A549 (cell line): ENCODE measurements at regions not wholly inside any gene's neighbourhood (a gene's known extent, or its start where the extent isn't known, plus 50 kb on each side); places are given as distances from the start of the nearest gene placed in this dataset.
"Not testable (repeated sequence)": the region's sequence is repeated elsewhere in the genome, so short reads cannot be mapped to it uniquely, and the experiment has no call there.

ENCODE experiments used
- ATAC-seq, 2 experiments: fragments of 200-7000 bp in 1 of 2; fragments of >200 bp in 1 of 2; cut with Nextera tagmentation in 1 of 2; cut with Tn5 transposase in 1 of 2; 3 replicates each; pipeline versions ENCODE4 v1.8.0 to v1.9.1; 2018 to 2020; ENCODE audit warnings: mild to moderate bottlenecking in 1 of 2, moderate library complexity in 1 of 2
- CTCF ChIA-PET: fragments of 300-600 bp; sonication (Branson Sonifier 250); formaldehyde crosslinking; extraction: SDS; loops from one replicate; lab custom pipeline; 2021; ENCODE audit warnings: antibody characterized with exemption, inconsistent platforms; lab: Yijun Ruan, JAX
- POLR2A ChIA-PET: fragments of 350-600 bp; formaldehyde crosslinking; extraction: SDS; loops from one replicate; lab custom pipeline; 2021; ENCODE audit warnings: antibody characterized with exemption, inconsistent platforms; lab: Yijun Ruan, JAX
- DNase-seq, 2 experiments: peaks; one replicate each; pipeline versions ENCODE4 v3.0.0 to v3.0.0-alpha.2; 2011 to 2016; ENCODE audit warnings: low read depth in 1 of 2, low spot score in 1 of 2
- FAIRE-seq: peaks from 2 replicates; lab custom pipeline; 2011; peaks lifted over from hg19 to GRCh38; lab: Jason Lieb, UNC
- H3K27ac ChIP-seq, 2 experiments: fragments of >200 bp; sonication (Bioruptor Twin); formaldehyde crosslinking; 3 replicates each; pipeline ENCODE4 v1.5.1; 2016 to 2017
- H3K4me1 ChIP-seq: fragments of >200 bp; sonication (Bioruptor Twin); formaldehyde crosslinking; 3 replicates; pipeline ENCODE4 v1.6.1; 2016
- H3K4me2 ChIP-seq: fragments of >200 bp; sonication (Bioruptor Twin); formaldehyde crosslinking; 3 replicates; pipeline ENCODE4 v1.6.1; 2016
- H3K4me3 ChIP-seq: fragments of >200 bp; sonication (Bioruptor Twin); formaldehyde crosslinking; 3 replicates; pipeline ENCODE4 v1.5.1; 2016
- H3K9me3 ChIP-seq: fragments of >200 bp; sonication (Bioruptor Twin); formaldehyde crosslinking; 3 replicates; pipeline ENCODE4 v1.6.1; 2016
- CHD4 ChIP-seq: fragments of 200-600 bp; sonication (generic); IDR thresholded peaks from 2 replicates; pipeline ENCODE4 v1.6.1; 2016; ENCODE audit warnings: antibody characterized with exemption, mild to moderate bottlenecking, borderline replicate concordance
- EHMT2 ChIP-seq: fragments of 200-600 bp; sonication (generic); IDR thresholded peaks from 2 replicates; pipeline ENCODE4 v1.6.1; 2016; ENCODE audit warnings: antibody characterized with exemption, low read depth, mild to moderate bottlenecking, moderate library complexity
- ESRRA ChIP-seq: fragments of 150-350 bp; IDR thresholded peaks from 2 replicates; pipeline ENCODE4 v1.6.1; 2014; ENCODE audit warnings: mild to moderate bottlenecking, low read length, borderline replicate concordance
- MYC ChIP-seq: IDR thresholded peaks from 2 replicates; pipeline ENCODE4 v1.6.1; 2012; ENCODE audit warnings: mild to moderate bottlenecking, inconsistent platforms, low read length, improper control_type of control experiment, borderline replicate concordance
- NPAS2 ChIP-seq: fragments of 250-450 bp; sonication (Bioruptor Pico); IDR thresholded peaks from 2 replicates; pipeline ENCODE4 v1.8.0; 2022; ENCODE audit warnings: mild to moderate bottlenecking, moderate library complexity, borderline replicate concordance
- NR3C1 ChIP-seq: fragments of >200 bp; sonication (Bioruptor Twin); formaldehyde crosslinking; IDR thresholded peaks from 3 replicates; pipeline ENCODE4 v1.6.1; 2017
- POLR2AphosphoS2 ChIP-seq: conservative IDR thresholded peaks from 2 replicates; pipeline ENCODE4 v1.6.1; 2012; ENCODE audit warnings: low read length, improper control_type of control experiment, inconsistent platforms
- RAD21 ChIP-seq, 2 experiments: fragments of >200 bp in 1 of 2; sonication (Bioruptor Twin) in 1 of 2; formaldehyde crosslinking in 1 of 2; IDR thresholded peaks in 1 of 2; conservative IDR thresholded peaks in 1 of 2; 2 replicates in 1 of 2; 3 replicates in 1 of 2; pipeline ENCODE4 v1.6.1; 2012 to 2018; ENCODE audit warnings: inconsistent platforms in 1 of 2
- RCOR1 ChIP-seq: fragments of 150-350 bp; IDR thresholded peaks from 2 replicates; pipeline ENCODE4 v1.6.1; 2014; ENCODE audit warnings: antibody characterized with exemption, low read length, low read depth
- RFX5 ChIP-seq: fragments of 450-650 bp; IDR thresholded peaks from 2 replicates; pipeline ENCODE4 v1.7.1; 2014; ENCODE audit warnings: antibody characterized with exemption, mild to moderate bottlenecking, moderate library complexity
- RNF2 ChIP-seq: fragments of 200-600 bp; sonication (generic); IDR thresholded peaks from 2 replicates; pipeline ENCODE4 v1.6.1; 2016; ENCODE audit warnings: low read depth, mild to moderate bottlenecking, antibody characterized with exemption, moderate library complexity, borderline replicate concordance
- SMC3 ChIP-seq: fragments of >200 bp; sonication (Bioruptor Twin); formaldehyde crosslinking; IDR thresholded peaks from 3 replicates; pipeline ENCODE4 v1.6.1; 2018; ENCODE audit warnings: inconsistent platforms
- SREBF2 ChIP-seq: fragments of 450-650 bp; IDR thresholded peaks from 2 replicates; pipeline ENCODE4 v1.6.1; 2014; ENCODE audit warnings: mild to moderate bottlenecking, moderate library complexity
- TFCP2L1 ChIP-seq: fragments of 250-450 bp; sonication (Bioruptor Pico); IDR thresholded peaks from 2 replicates; pipeline ENCODE4 v1.5.0; 2021; ENCODE audit warnings: mild to moderate bottlenecking
- TP53 ChIP-seq: fragments of 250-450 bp; sonication (Bioruptor Pico); IDR thresholded peaks from 2 replicates; pipeline ENCODE4 v1.5.0; 2021; ENCODE audit warnings: mild to moderate bottlenecking, moderate library complexity
- ZFP36 ChIP-seq: fragments of 450-650 bp; IDR thresholded peaks from 2 replicates; pipeline ENCODE4 v1.6.1; 2014; ENCODE audit warnings: borderline replicate concordance; ENCODE audit not compliant: partially characterized antibody
- WGBS: methylation state at CpG from one replicate; pipeline ENCODE4 v1.1.6; 2017; ENCODE audit errors: missing lambda C conversion rate; 5-methylcytosine and 5-hydroxymethylcytosine counted together
- TF ChIP-seq, protein P1 (sequence below): fragments of >200 bp; sonication (Bioruptor Twin); formaldehyde crosslinking; IDR thresholded peaks from 3 replicates; pipeline ENCODE4 v1.6.1; 2016
- TF ChIP-seq, protein P2 (sequence below): fragments of 150-350 bp; IDR thresholded peaks from 2 replicates; pipeline ENCODE4 v1.6.1; 2014; ENCODE audit warnings: low read depth, mild to moderate bottlenecking, low read length
- TF ChIP-seq, protein P3 (sequence below): fragments of >200 bp; sonication (Bioruptor Twin); formaldehyde crosslinking; IDR thresholded peaks from 3 replicates; pipeline ENCODE4 v1.5.1; 2016
- TF ChIP-seq, protein P4 (sequence below): fragments of 200-600 bp; sonication (generic); IDR thresholded peaks from 2 replicates; pipeline ENCODE4 v1.6.1; 2016; ENCODE audit warnings: antibody characterized with exemption, mild to moderate bottlenecking, moderate library complexity

DNA sequence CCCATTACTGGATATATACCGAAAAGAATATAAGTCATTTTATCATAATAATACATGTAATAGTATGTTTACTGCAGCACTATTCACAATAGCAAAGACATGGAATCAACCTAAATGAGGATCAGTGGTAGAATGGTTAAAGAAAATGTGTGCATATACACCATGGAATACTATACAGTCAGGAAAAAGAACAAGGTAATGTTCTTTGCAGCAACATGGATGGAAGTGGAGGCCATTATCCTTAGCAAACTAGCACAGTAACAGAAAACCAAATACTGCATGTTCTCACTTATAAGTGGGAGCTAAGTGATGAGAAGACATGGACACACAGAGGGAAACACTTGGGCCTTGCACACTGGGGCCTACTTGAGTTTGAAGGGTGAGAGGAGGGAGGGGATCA is 207.4 kb upstream of the APOOL start:
- POLR2A ChIA-PET = no interaction called here
- WGBS = 79% methylated on average over 1 of the region's 1 CpG
- DNase-seq = no peak
- Histone ChIP-seq H3K9me3 (no peaks in the 10 kb centered on the region), H3K27ac (no peak overlapping the region), H3K4me2 (no peak overlapping the region), H3K4me3 (no peak overlapping the region), H3K4me1 (no peaks in the 10 kb centered on the region)
- FAIRE-seq = no peak
- CTCF ChIA-PET = interaction anchor here (0.6 kb wide), 1 partner anchor 485 kb away, joined by 3 read pairs; no protein-coding TSS in a partner anchor
- ATAC-seq = no peak
- TF ChIP-seq, protein P1, sequence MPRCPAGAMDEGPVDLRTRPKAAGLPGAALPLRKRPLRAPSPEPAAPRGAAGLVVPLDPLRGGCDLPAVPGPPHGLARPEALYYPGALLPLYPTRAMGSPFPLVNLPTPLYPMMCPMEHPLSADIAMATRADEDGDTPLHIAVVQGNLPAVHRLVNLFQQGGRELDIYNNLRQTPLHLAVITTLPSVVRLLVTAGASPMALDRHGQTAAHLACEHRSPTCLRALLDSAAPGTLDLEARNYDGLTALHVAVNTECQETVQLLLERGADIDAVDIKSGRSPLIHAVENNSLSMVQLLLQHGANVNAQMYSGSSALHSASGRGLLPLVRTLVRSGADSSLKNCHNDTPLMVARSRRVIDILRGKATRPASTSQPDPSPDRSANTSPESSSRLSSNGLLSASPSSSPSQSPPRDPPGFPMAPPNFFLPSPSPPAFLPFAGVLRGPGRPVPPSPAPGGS = no peak
- TF ChIP-seq, protein P2, sequence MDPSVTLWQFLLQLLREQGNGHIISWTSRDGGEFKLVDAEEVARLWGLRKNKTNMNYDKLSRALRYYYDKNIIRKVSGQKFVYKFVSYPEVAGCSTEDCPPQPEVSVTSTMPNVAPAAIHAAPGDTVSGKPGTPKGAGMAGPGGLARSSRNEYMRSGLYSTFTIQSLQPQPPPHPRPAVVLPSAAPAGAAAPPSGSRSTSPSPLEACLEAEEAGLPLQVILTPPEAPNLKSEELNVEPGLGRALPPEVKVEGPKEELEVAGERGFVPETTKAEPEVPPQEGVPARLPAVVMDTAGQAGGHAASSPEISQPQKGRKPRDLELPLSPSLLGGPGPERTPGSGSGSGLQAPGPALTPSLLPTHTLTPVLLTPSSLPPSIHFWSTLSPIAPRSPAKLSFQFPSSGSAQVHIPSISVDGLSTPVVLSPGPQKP = no peak
- TF ChIP-seq NPAS2 (no peak), RAD21 (conservative IDR thresholded peaks at IDR 0.05 in 1 of 2, IDR thresholded peaks at IDR 0.05 in 1 of 2) (no peak), TP53 (no peak), TFCP2L1 (CRISPR knock-in tag) (no peak), RFX5 (no peak), MYC (no peak), NR3C1 (no peak), RNF2 (no peak)
- TF ChIP-seq, protein P3, sequence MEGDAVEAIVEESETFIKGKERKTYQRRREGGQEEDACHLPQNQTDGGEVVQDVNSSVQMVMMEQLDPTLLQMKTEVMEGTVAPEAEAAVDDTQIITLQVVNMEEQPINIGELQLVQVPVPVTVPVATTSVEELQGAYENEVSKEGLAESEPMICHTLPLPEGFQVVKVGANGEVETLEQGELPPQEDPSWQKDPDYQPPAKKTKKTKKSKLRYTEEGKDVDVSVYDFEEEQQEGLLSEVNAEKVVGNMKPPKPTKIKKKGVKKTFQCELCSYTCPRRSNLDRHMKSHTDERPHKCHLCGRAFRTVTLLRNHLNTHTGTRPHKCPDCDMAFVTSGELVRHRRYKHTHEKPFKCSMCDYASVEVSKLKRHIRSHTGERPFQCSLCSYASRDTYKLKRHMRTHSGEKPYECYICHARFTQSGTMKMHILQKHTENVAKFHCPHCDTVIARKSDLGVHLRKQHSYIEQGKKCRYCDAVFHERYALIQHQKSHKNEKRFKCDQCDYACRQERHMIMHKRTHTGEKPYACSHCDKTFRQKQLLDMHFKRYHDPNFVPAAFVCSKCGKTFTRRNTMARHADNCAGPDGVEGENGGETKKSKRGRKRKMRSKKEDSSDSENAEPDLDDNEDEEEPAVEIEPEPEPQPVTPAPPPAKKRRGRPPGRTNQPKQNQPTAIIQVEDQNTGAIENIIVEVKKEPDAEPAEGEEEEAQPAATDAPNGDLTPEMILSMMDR = no peak
- TF ChIP-seq, protein P4, sequence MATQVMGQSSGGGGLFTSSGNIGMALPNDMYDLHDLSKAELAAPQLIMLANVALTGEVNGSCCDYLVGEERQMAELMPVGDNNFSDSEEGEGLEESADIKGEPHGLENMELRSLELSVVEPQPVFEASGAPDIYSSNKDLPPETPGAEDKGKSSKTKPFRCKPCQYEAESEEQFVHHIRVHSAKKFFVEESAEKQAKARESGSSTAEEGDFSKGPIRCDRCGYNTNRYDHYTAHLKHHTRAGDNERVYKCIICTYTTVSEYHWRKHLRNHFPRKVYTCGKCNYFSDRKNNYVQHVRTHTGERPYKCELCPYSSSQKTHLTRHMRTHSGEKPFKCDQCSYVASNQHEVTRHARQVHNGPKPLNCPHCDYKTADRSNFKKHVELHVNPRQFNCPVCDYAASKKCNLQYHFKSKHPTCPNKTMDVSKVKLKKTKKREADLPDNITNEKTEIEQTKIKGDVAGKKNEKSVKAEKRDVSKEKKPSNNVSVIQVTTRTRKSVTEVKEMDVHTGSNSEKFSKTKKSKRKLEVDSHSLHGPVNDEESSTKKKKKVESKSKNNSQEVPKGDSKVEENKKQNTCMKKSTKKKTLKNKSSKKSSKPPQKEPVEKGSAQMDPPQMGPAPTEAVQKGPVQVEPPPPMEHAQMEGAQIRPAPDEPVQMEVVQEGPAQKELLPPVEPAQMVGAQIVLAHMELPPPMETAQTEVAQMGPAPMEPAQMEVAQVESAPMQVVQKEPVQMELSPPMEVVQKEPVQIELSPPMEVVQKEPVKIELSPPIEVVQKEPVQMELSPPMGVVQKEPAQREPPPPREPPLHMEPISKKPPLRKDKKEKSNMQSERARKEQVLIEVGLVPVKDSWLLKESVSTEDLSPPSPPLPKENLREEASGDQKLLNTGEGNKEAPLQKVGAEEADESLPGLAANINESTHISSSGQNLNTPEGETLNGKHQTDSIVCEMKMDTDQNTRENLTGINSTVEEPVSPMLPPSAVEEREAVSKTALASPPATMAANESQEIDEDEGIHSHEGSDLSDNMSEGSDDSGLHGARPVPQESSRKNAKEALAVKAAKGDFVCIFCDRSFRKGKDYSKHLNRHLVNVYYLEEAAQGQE = no peak

DNA sequence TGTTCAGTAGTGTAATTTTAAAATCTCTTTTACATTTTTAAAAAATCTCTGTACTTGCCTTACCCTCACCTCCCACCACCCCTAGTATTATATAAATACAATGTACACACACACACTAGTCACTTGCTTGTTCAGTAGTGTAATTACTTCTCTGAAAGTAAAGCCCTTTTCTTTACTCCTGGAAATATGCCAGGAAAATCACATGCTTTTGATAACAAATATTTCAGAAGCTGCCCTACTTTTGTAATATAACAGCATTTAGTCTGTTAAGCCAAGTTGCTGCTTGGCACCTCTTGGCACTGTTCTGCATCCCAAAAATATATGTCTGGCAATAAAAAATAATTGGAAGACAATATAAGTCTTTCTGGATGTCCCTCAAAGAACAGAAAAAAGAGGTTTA is 172.8 kb upstream of the APOOL start:
- no peak overlapping the region for H3K27ac ChIP-seq
- H3K4me1 ChIP-seq = no peaks in the 10 kb centered on the region
- no peak for DNase-seq
- no peaks in the 10 kb centered on the region for H3K9me3 ChIP-seq
- no peak for ATAC-seq
- no peak overlapping the region for H3K4me2 ChIP-seq
- TF ChIP-seq SMC3 = no peak
- no peak for TF ChIP-seq CHD4
- TF ChIP-seq POLR2AphosphoS2 = no peak
- no peak for TF ChIP-seq ZFP36
- TF ChIP-seq RNF2 = no peak
- no peak for TF ChIP-seq SREBF2
- TF ChIP-seq EHMT2 = no peak
- no peak for TF ChIP-seq ESRRA
- no peak for TF ChIP-seq RCOR1
- TF ChIP-seq, protein P1 = no peak
- TF ChIP-seq, protein P2 = no peak
- TF ChIP-seq, all 56 proteins: peak for 0
- H3K4me3 ChIP-seq = no peak overlapping the region
- ChIA-PET CTCF (no interaction called here), POLR2A (no interaction called here)
- no peak for FAIRE-seq

DNA sequence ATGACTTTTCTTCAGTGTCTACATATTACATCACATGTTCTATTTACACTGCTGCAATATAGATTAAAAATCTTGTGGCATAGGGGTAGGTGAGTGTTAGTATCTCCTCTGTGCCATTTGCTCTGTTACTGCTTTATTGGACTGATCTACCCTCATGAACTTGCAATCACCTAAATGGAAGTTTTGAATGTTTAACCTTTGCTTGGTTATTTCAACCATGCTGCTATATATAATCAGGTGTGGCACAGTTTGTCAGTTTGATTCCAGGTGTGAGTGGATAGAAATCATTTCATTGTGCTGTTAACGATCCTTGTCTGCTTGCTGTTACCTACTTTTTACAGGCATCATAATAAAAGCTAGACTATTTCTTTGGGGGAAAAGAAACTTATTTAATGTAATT is 157.1 kb upstream of the APOOL start:
- H3K4me1 ChIP-seq, H3K4me2 ChIP-seq, CTCF ChIA-PET, FAIRE-seq, POLR2A ChIA-PET, H3K9me3 ChIP-seq, H3K27ac ChIP-seq, DNase-seq, H3K4me3 ChIP-seq, ATAC-seq: not testable (repeated sequence)
- 6% methylated on average over 1 of the region's 1 CpG for WGBS

DNA sequence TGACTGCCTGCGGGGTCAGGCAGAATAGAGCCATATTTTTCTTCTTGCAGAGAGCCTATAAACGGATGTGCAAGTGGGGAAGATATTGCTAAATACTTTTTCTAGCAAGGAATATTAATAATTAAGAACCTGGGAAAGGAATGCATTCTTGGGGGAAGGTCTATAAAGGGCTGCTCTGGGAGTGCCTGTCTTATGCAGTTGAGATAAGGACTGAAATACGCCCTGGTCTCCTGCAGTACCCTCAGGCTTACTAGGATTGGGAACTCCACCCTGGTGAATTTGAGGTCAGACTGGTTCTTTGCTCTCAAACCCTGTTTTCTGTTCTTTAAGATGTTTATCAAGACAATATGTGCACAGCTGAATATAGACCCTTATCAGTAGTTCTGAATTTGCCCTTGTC is 152.5 kb upstream of the APOOL start:
- H3K27ac ChIP-seq, H3K9me3 ChIP-seq, ATAC-seq, POLR2A ChIA-PET, FAIRE-seq, H3K4me1 ChIP-seq, H3K4me2 ChIP-seq, H3K4me3 ChIP-seq, CTCF ChIA-PET, DNase-seq: not testable (repeated sequence)
- 29% methylated on average over 3 of the region's 3 CpGs for WGBS
